Fibroblast of the aortic adventitia (primary cell): ENCODE measurements at regions not wholly inside any gene's neighbourhood (a gene's known extent, or its start where the extent isn't known, plus 50 kb on each side); places are given as distances from the start of the nearest gene placed in this dataset.

Experiments
- DNase-seq: peaks from one replicate; pipeline ENCODE4 v3.0.0-alpha.2; 2010; ENCODE audit warnings: low read depth
- H3K4me3 ChIP-seq: 2 replicates; pipeline ENCODE4 v1.5.1; 2011; ENCODE audit warnings: low read depth, mild to moderate bottlenecking, control low read depth, low read length, moderate library complexity
- CTCF ChIP-seq: IDR thresholded peaks from 2 replicates; pipeline ENCODE4 v1.5.1; 2011; ENCODE audit warnings: mild to moderate bottlenecking, low read length, control low read depth, inconsistent platforms; ENCODE audit not compliant: insufficient read depth

GRCh38 chr3:154749514-154749913, 319.5 kb upstream of the GPR149 start:
- TF ChIP-seq CTCF: no peak

GRCh38 chr3:154745929-154746328, 315.9 kb upstream of the GPR149 start:
- no peak overlapping the region for H3K4me3 ChIP-seq
- no peak for TF ChIP-seq CTCF
- DNase-seq: no peak

More at GRCh38 chr3:154749514-154749913, 319.5 kb upstream of the GPR149 start:
- H3K4me3 ChIP-seq: no peak overlapping the region
- DNase-seq: no peak

- DNase-seq: no peak
- no peak overlapping the region for H3K4me3 ChIP-seq
- no peak for TF ChIP-seq CTCF
Measured at GRCh38 chr3:154745122-154745521, 315.1 kb upstream of the GPR149 start.

- no peak overlapping the region for H3K4me3 ChIP-seq
- no peak for TF ChIP-seq CTCF
- DNase-seq: no peak
Measured at GRCh38 chr3:154743418-154743817, 313.4 kb upstream of the GPR149 start.

DNA sequence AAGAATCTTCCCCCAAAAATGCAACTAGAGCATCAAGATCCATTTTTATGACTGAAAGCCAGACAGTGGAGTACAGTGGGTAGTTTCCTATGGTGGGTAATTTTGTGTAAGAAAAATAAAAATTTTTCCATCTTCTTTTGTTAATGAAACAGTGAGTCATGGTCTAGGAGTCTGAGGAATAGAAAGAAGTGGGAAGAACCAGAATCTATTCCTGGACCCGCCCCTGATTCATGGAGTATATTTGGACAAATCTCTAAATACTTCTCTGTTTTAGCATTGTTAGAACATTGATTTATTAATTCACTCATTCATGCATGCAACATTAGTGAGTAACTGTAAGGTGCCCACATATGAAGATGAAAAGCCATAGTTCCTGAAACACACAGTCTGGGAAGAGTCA, 304.5 kb upstream of the GPR149 start:
- H3K4me3 ChIP-seq: no peak overlapping the region
- TF ChIP-seq CTCF: no peak
- DNase-seq: no peak

GRCh38 chr3:154730186-154730585, 300.2 kb upstream of the GPR149 start:
- no peak for TF ChIP-seq CTCF
- H3K4me3 ChIP-seq: no peak overlapping the region
- DNase-seq: peak; percentile 9

DNA sequence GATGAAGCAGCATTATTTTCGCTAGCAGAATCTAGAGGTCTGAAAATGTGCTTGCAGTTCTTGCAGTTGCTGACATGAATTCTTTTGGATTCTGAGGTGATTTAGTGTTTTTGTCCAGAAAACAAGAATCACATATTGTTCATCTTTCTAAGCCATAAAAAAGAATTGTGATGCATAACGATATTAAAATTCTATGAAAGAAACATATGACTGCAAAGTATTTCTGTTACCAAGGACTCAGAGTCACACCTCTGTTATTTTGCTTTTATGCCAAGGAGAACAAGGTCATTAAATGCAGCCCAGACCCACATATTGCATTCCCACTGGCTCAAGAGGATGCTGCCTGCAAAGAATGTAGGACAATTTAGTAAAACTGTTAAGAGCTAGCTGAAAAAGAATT, 299.8 kb upstream of the GPR149 start:
- DNase-seq: no peak
- TF ChIP-seq CTCF: no peak
- H3K4me3 ChIP-seq: no peak overlapping the region
